IMR-90 (cell line): ENCODE measurements at regions not wholly inside any gene's neighbourhood (a gene's known extent, or its start where the extent isn't known, plus 50 kb on each side); places are given as distances from the start of the nearest gene placed in this dataset.

Source experiments
- ATAC-seq: fragments of 200-7000 bp; cut with Tn5 transposase; 2 replicates; pipeline ENCODE4 v1.9.1; 2020; ENCODE audit warnings: low read depth, mild to moderate bottlenecking, moderate library complexity
- BruUV-seq: library from RNA; stranded (reverse); fragments of 400-500 nt; replicated peaks from 2 replicates; lab custom pipeline; 2021; lab: Mats Ljungman, UMichigan
- CTCF ChIA-PET: fragments of 300-600 bp; formaldehyde crosslinking; extraction: SDS; loops from one replicate; lab custom pipeline; 2021; ENCODE audit warnings: antibody characterized with exemption; lab: Yijun Ruan, JAX
- POLR2A ChIA-PET: fragments of 300-600 bp; sonication (Branson Sonifier 250); formaldehyde crosslinking; loops from one replicate; lab custom pipeline; 2022; ENCODE audit warnings: antibody characterized with exemption; ENCODE audit not compliant: unreplicated experiment; lab: Charles Lee
- DNase-seq: peaks from one replicate; pipeline ENCODE4 v3.0.0; 2013
- H2AFZ ChIP-seq: replicated peaks from 2 replicates; pipeline ENCODE3; 2013; ENCODE audit warnings: low read length, mild to moderate bottlenecking; ENCODE audit not compliant: poor library complexity
- H2AK5ac ChIP-seq: 2 replicates; pipeline ENCODE4 v1.6.1; 2013; ENCODE audit warnings: low read depth, low read length, inconsistent platforms
- H2AK9ac ChIP-seq: replicated peaks from 2 replicates; pipeline ENCODE3; 2013; ENCODE audit warnings: mild to moderate bottlenecking, low read depth, low read length, moderate library complexity; ENCODE audit not compliant: poor library complexity
- H2BK120ac ChIP-seq: 2 replicates; pipeline ENCODE4 v1.6.1; 2013; ENCODE audit warnings: low read depth, low read length, inconsistent platforms
- H2BK15ac ChIP-seq: 3 replicates; pipeline ENCODE4 v1.6.1; 2013; ENCODE audit warnings: low read depth, low read length, inconsistent platforms
- H2BK20ac ChIP-seq: 2 replicates; pipeline ENCODE4 v1.6.1; 2013; ENCODE audit warnings: low read depth, mild to moderate bottlenecking, inconsistent platforms, low read length, moderate library complexity
- H2BK5ac ChIP-seq: 2 replicates; pipeline ENCODE4 v1.6.1; 2013; ENCODE audit warnings: mild to moderate bottlenecking, low read depth, low read length, inconsistent platforms; ENCODE audit not compliant: poor library complexity, severe bottlenecking
- H3K14ac ChIP-seq: replicated peaks from 2 replicates; pipeline ENCODE4 v1.6.1; 2013; ENCODE audit warnings: low read depth, low read length, inconsistent platforms
- H3K18ac ChIP-seq: 2 replicates; pipeline ENCODE4 v1.6.1; 2013; ENCODE audit warnings: low read depth, low read length, control low read depth
- H3K23ac ChIP-seq: 2 replicates; pipeline ENCODE4 v1.6.1; 2013; ENCODE audit warnings: low read depth, low read length, inconsistent platforms
- H3K27ac ChIP-seq: 2 replicates; pipeline ENCODE4 v1.5.1; 2013; ENCODE audit warnings: mild to moderate bottlenecking, control low read depth, low read length; ENCODE audit not compliant: insufficient read depth
- H3K27me3 ChIP-seq: 2 replicates; pipeline ENCODE4 v1.6.1; 2013; ENCODE audit warnings: low read length; ENCODE audit not compliant: control insufficient read depth, insufficient read depth
- H3K36me3 ChIP-seq: 2 replicates; pipeline ENCODE4 v1.6.1; 2013; ENCODE audit warnings: low read length, mixed read lengths; ENCODE audit not compliant: control insufficient read depth, insufficient read depth
- H3K4ac ChIP-seq: 2 replicates; pipeline ENCODE4 v1.6.1; 2013; ENCODE audit warnings: low read depth, low read length, inconsistent platforms
- H3K4me1 ChIP-seq: 2 replicates; pipeline ENCODE4 v1.6.1; 2013; ENCODE audit warnings: low read length, mixed read lengths; ENCODE audit not compliant: control insufficient read depth, insufficient read depth
- H3K4me2 ChIP-seq: 2 replicates; pipeline ENCODE4 v1.6.1; 2013; ENCODE audit warnings: low read depth, mild to moderate bottlenecking, control low read depth, low read length, moderate library complexity
- H3K4me3 ChIP-seq: 2 replicates; pipeline ENCODE4 v1.5.1; 2013; ENCODE audit warnings: low read depth, mild to moderate bottlenecking, control low read depth, low read length, moderate library complexity; ENCODE audit not compliant: insufficient read depth
- H3K56ac ChIP-seq: 2 replicates; pipeline ENCODE4 v1.6.1; 2013; ENCODE audit warnings: low read length, inconsistent platforms; ENCODE audit not compliant: insufficient read depth; ENCODE audit errors: extremely low read depth
- H3K79me1 ChIP-seq, 2 experiments: 2 replicates each; pipeline ENCODE4 v1.6.1; 2013; ENCODE audit warnings: low read length in 2 of 2, inconsistent platforms in 1 of 2, low read depth in 1 of 2
- H3K9ac ChIP-seq: 2 replicates; pipeline ENCODE4 v1.6.1; 2013; ENCODE audit warnings: low read depth, low read length, control low read depth
- H3K9me1 ChIP-seq: 2 replicates; pipeline ENCODE4 v1.6.1; 2013; ENCODE audit warnings: low read length, inconsistent platforms; ENCODE audit not compliant: insufficient read depth
- H3K9me3 ChIP-seq: 2 replicates; pipeline ENCODE4 v1.6.1; 2013; ENCODE audit warnings: low read length; ENCODE audit not compliant: control insufficient read depth, insufficient read depth
- H4K20me1 ChIP-seq: 2 replicates; pipeline ENCODE4 v1.6.1; 2013; ENCODE audit warnings: low read length, inconsistent platforms; ENCODE audit not compliant: insufficient read depth
- H4K5ac ChIP-seq: 2 replicates; pipeline ENCODE4 v1.6.1; 2013; ENCODE audit warnings: mild to moderate bottlenecking, low read depth, low read length, control low read depth
- H4K8ac ChIP-seq, 2 experiments: 2 replicates each; pipeline ENCODE4 v1.6.1; 2013; ENCODE audit warnings: low read depth in 2 of 2, low read length in 2 of 2, control low read depth in 1 of 2, inconsistent platforms in 1 of 2
- H4K91ac ChIP-seq: 2 replicates; pipeline ENCODE4 v1.6.1; 2013; ENCODE audit warnings: low read depth, low read length, inconsistent platforms; ENCODE audit not compliant: insufficient read depth
- BHLHE40 ChIP-seq: fragments of 150-350 bp; IDR thresholded peaks from 2 replicates; pipeline ENCODE4 v1.6.1; 2016; ENCODE audit warnings: mild to moderate bottlenecking, low read depth, low read length
- CEBPB ChIP-seq: IDR thresholded peaks from 2 replicates; pipeline ENCODE4 v1.6.1; 2012; ENCODE audit warnings: low read depth, low read length, improper control_type of control experiment
- CHD1 ChIP-seq: IDR thresholded peaks from 2 replicates; pipeline ENCODE4 v1.6.1; 2012; ENCODE audit warnings: low read depth, low read length, improper control_type of control experiment
- CTCF ChIP-seq: conservative IDR thresholded peaks from 2 replicates; pipeline ENCODE4 v1.5.1; 2012; ENCODE audit warnings: mild to moderate bottlenecking, low read depth, low read length, improper control_type of control experiment
- ELK1 ChIP-seq: fragments of 150-350 bp; IDR thresholded peaks from 2 replicates; pipeline ENCODE4 v1.6.1; 2016; ENCODE audit warnings: low read depth, mild to moderate bottlenecking, low read length, moderate library complexity, borderline replicate concordance
- FOS ChIP-seq: fragments of 150-350 bp; IDR thresholded peaks from 2 replicates; pipeline ENCODE4 v1.6.1; 2016; ENCODE audit warnings: low read depth, low read length
- MAFK ChIP-seq: IDR thresholded peaks from 2 replicates; pipeline ENCODE4 v1.6.1; 2012; ENCODE audit warnings: low read depth, low read length, improper control_type of control experiment
- MAZ ChIP-seq: IDR thresholded peaks from 2 replicates; pipeline ENCODE4 v1.6.1; 2012; ENCODE audit warnings: low read depth, mild to moderate bottlenecking, low read length, improper control_type of control experiment, moderate library complexity, borderline replicate concordance
- MXI1 ChIP-seq: IDR thresholded peaks from 2 replicates; pipeline ENCODE4 v1.6.1; 2012; ENCODE audit warnings: low read depth, mild to moderate bottlenecking, low read length, moderate library complexity, borderline replicate concordance
- NFE2L2 ChIP-seq: fragments of 150-350 bp; IDR thresholded peaks from 2 replicates; pipeline ENCODE4 v1.6.1; 2016; ENCODE audit warnings: low read depth, mild to moderate bottlenecking, low read length
- POLR2A ChIP-seq: IDR thresholded peaks from 2 replicates; pipeline ENCODE4 v1.6.1; 2012; ENCODE audit warnings: mild to moderate bottlenecking, low read depth, low read length
- RAD21 ChIP-seq: IDR thresholded peaks from 2 replicates; pipeline ENCODE4 v1.6.1; 2012; ENCODE audit warnings: low read length, improper control_type of control experiment
- RCOR1 ChIP-seq: IDR thresholded peaks from 2 replicates; pipeline ENCODE4 v1.6.1; 2012; ENCODE audit warnings: mild to moderate bottlenecking, low read length, improper control_type of control experiment; ENCODE audit not compliant: insufficient replicate concordance
- RFX5 ChIP-seq: IDR thresholded peaks from 2 replicates; pipeline ENCODE4 v1.8.0; 2012; ENCODE audit warnings: low read depth, mild to moderate bottlenecking, low read length, moderate library complexity
- SMC3 ChIP-seq: fragments of 150-350 bp; IDR thresholded peaks from 2 replicates; pipeline ENCODE4 v1.6.1; 2016; ENCODE audit warnings: low read depth, mild to moderate bottlenecking, antibody characterized with exemption, low read length, moderate library complexity
- USF2 ChIP-seq: fragments of 150-350 bp; IDR thresholded peaks from 2 replicates; pipeline ENCODE4 v1.6.1; 2017; ENCODE audit warnings: mild to moderate bottlenecking, antibody characterized with exemption, low read length, low read depth
- WGBS, 2 experiments: methylation state at CpG; one replicate each; pipeline versions ENCODE4 v1.1.5 to v1.1.7; 2013; ENCODE audit warnings: missing lambda C conversion rate in 2 of 2; ENCODE audit not compliant: insufficient read length in 1 of 2; ENCODE audit errors: extremely low coverage in 2 of 2; 5-methylcytosine and 5-hydroxymethylcytosine counted together
- dilution Hi-C: fragments of 300-500 bp; cut with HindIII; formaldehyde crosslinking; loops from one replicate; pipeline ENCODE4 v1.14.3; 2018; ENCODE audit warnings: low sequenced_read_pairs; ENCODE audit not compliant: unreplicated experiment
- in situ Hi-C: fragments of 300-500 bp; cut with MboI; formaldehyde crosslinking; loops from 3 replicates; pipeline ENCODE4 v1.14.3; 2019; ENCODE audit warnings: low sequenced_read_pairs, inconsistent platforms, mixed read lengths
- intact Hi-C: fragments of 100-400 bp; cut with micrococcal nuclease; formaldehyde crosslinking; loops from 2 replicates; pipeline ENCODE4 v1.10.0; 2022

- H3K56ac ChIP-seq: no peak overlapping the region
- no peaks in the 10 kb centered on the region for H3K36me3 ChIP-seq
- no peak overlapping the region for H4K91ac ChIP-seq
- DNase-seq (no peak), ATAC-seq (no peak)
- no peak overlapping the region for H3K4me3 ChIP-seq
- H3K4me2 ChIP-seq: no peak overlapping the region
- TF ChIP-seq MAFK: no peak
- TF ChIP-seq CHD1: no peak
- no peak for TF ChIP-seq RCOR1
- TF ChIP-seq MAZ: no peak
- no peak for TF ChIP-seq SMC3
- TF ChIP-seq BHLHE40: no peak
- TF ChIP-seq USF2: no peak
- TF ChIP-seq MXI1: no peak
- no peak for TF ChIP-seq RFX5
- no peak for TF ChIP-seq RAD21
- no peak for TF ChIP-seq POLR2A
- TF ChIP-seq CTCF: no peak
- no peak for TF ChIP-seq ELK1
- TF ChIP-seq FOS: no peak
- no peak for TF ChIP-seq CEBPB
- TF ChIP-seq NFE2L2: no peak
- no peaks in the 10 kb centered on the region for H3K79me1 ChIP-seq
- no CpG with 5 or more reads among the region's 4 CpGs for WGBS, 2 experiments
- H3K4me1 ChIP-seq: no peaks in the 10 kb centered on the region
- no peak overlapping the region for H4K8ac ChIP-seq
- H3K4ac ChIP-seq: no peak overlapping the region
- H3K9ac ChIP-seq: no peak overlapping the region
- peaks cover 39% of the 10 kb centered on the region for H3K9me3 ChIP-seq
- H3K23ac ChIP-seq: no peak overlapping the region
- dilution Hi-C loops: no loop called here
- BruUV-seq: no TSS peak
- in situ Hi-C loops: no loop called here
- H2AFZ ChIP-seq: no peak overlapping the region
- no peaks in the 10 kb centered on the region for H3K9me1 ChIP-seq
- H4K20me1 ChIP-seq: no peaks in the 10 kb centered on the region
- no peaks in the 10 kb centered on the region for H3K27me3 ChIP-seq
- intact Hi-C loops: no loop called here
- no peak overlapping the region for H4K5ac ChIP-seq
- no peak overlapping the region for H2AK9ac ChIP-seq
- no peak overlapping the region for H2BK5ac ChIP-seq
- no peak overlapping the region for H2BK15ac ChIP-seq
- no peak overlapping the region for H3K14ac ChIP-seq
- no peak overlapping the region for H2BK120ac ChIP-seq
- H3K18ac ChIP-seq: no peak overlapping the region
- no peak overlapping the region for H3K27ac ChIP-seq
- no peak overlapping the region for H2BK20ac ChIP-seq
- H2AK5ac ChIP-seq: no peak overlapping the region
- ChIA-PET POLR2A (no interaction called here), CTCF (no interaction called here)
These were observed 250.5 kb downstream of the C1orf94 start for GRCh38 chr1:34427170-34427569.
